ENCODE measurements at regions not wholly inside any gene's neighbourhood (a gene's known extent, or its start where the extent isn't known, plus 50 kb on each side); places are given as distances from the start of the nearest gene placed in this dataset.

DNA sequence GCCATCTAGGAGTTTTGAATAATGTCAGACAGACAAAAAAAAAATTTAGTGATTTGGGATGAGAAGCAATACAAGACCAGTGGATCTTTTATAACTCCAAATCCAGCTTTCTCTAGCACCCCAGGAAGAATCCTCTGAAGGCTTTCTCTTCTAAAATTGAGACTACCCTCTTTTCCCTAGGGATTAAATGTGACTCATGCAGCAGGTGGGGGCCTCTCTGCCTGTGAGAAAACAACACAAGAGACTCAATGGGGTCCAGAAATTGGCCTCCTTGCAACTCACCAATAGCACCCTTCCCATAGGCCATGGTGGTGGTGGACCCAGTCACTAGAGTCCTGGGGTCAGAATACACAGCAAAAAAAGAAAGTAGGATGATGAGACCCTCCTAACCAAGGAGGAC, 120.3 kb upstream of the ATP1A1 start:
- TF ChIP-seq, protein P1, sequence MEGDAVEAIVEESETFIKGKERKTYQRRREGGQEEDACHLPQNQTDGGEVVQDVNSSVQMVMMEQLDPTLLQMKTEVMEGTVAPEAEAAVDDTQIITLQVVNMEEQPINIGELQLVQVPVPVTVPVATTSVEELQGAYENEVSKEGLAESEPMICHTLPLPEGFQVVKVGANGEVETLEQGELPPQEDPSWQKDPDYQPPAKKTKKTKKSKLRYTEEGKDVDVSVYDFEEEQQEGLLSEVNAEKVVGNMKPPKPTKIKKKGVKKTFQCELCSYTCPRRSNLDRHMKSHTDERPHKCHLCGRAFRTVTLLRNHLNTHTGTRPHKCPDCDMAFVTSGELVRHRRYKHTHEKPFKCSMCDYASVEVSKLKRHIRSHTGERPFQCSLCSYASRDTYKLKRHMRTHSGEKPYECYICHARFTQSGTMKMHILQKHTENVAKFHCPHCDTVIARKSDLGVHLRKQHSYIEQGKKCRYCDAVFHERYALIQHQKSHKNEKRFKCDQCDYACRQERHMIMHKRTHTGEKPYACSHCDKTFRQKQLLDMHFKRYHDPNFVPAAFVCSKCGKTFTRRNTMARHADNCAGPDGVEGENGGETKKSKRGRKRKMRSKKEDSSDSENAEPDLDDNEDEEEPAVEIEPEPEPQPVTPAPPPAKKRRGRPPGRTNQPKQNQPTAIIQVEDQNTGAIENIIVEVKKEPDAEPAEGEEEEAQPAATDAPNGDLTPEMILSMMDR (optimal IDR thresholded peaks at IDR 0.05 in 1 of 3, IDR thresholded peaks at IDR 0.05 in 1 of 3, conservative IDR thresholded peaks at IDR 0.05 in 1 of 3; ENCODE audit: extremely low read depth in 1 of 3, insufficient read depth in 2 of 3, low read length in 3 of 3) = no peak
- TF ChIP-seq EZH2 (IDR thresholded peaks at IDR 0.05; ENCODE audit: low read length) = no peak
